ENCODE measurements at regions not wholly inside any gene's neighbourhood (a gene's known extent, or its start where the extent isn't known, plus 50 kb on each side); places are given as distances from the start of the nearest gene placed in this dataset.

- no peak overlapping the region for H3K4me3 Mint-ChIP-seq
- no peaks in the 10 kb centered on the region; the same call in 1 of the 2 replicates for H3K9me3 Mint-ChIP-seq
- TF ChIP-seq NR2C2 (CRISPR knock-in tag; IDR thresholded peaks at IDR 0.05): no peak
- TF ChIP-seq ZNF425 (CRISPR knock-in tag; conservative IDR thresholded peaks at IDR 0.05): no peak
- no peak for TF ChIP-seq ZNF263 (CRISPR knock-in tag; IDR thresholded peaks at IDR 0.05; ENCODE audit: low read depth)
- no peak for TF ChIP-seq TEAD4 (CRISPR knock-in tag; IDR thresholded peaks at IDR 0.05)
- TF ChIP-seq MAX (CRISPR knock-in tag; IDR thresholded peaks at IDR 0.05): no peak
- no peak for TF ChIP-seq ZNF317 (CRISPR knock-in tag; IDR thresholded peaks at IDR 0.05; ENCODE audit: borderline replicate concordance, low read depth)
- no peak for TF ChIP-seq NFATC4 (CRISPR knock-in tag; IDR thresholded peaks at IDR 0.05)
- no peak for TF ChIP-seq ELF4 (CRISPR knock-in tag; IDR thresholded peaks at IDR 0.05; ENCODE audit: low read depth)
- no peak for TF ChIP-seq ZBTB43 (CRISPR knock-in tag; IDR thresholded peaks at IDR 0.05)
- TF ChIP-seq ZNF219 (CRISPR knock-in tag; IDR thresholded peaks at IDR 0.05; ENCODE audit: borderline replicate concordance): no peak
- H3K4me1 Mint-ChIP-seq: no peaks in the 10 kb centered on the region
- no peak for DNase-seq (ENCODE audit: low spot score)
- no peak for ATAC-seq
- H3K27me3 Mint-ChIP-seq (ENCODE audit: low read depth): no peaks in the 10 kb centered on the region
- no peaks in the 10 kb centered on the region for H3K36me3 Mint-ChIP-seq
- POLR2A ChIA-PET: no interaction called here
- CTCF ChIA-PET: no interaction called here
- no peak overlapping the region for H3K27ac Mint-ChIP-seq
These were observed 65.7 kb upstream of the MARCHF11 start for GRCh38 chr5:16245249-16245648.

GRCh38 chr5:16238018-16238417, 58.4 kb upstream of the MARCHF11 start:
- Mint-ChIP-seq H3K4me3 (no peak overlapping the region), H3K36me3 (no peaks in the 10 kb centered on the region), H3K9me3 (peaks cover 10% of the 10 kb centered on the region), H3K27me3 (ENCODE audit: low read depth) (no peaks in the 10 kb centered on the region), H3K27ac (no peak overlapping the region), H3K4me1 (no peaks in the 10 kb centered on the region)
- no peak for DNase-seq (ENCODE audit: low spot score)
- ChIA-PET CTCF (no interaction called here), POLR2A (no interaction called here)
- TF ChIP-seq JAZF1 (CRISPR knock-in tag; IDR thresholded peaks at IDR 0.05): no peak
- ATAC-seq: no peak

GRCh38 chr5:16234598-16234997, 55.0 kb upstream of the MARCHF11 start:
- TF ChIP-seq ETV6 (CRISPR knock-in tag; IDR thresholded peaks at IDR 0.05) (no peak), SOX15 (CRISPR knock-in tag; IDR thresholded peaks at IDR 0.05) (no peak), GABPB1 (CRISPR knock-in tag; IDR thresholded peaks at IDR 0.05) (no peak), PRDM15 (CRISPR knock-in tag; IDR thresholded peaks at IDR 0.05) (no peak), KAT7 (CRISPR knock-in tag; IDR thresholded peaks at IDR 0.05; ENCODE audit: borderline replicate concordance) (no peak), NR1H2 (CRISPR knock-in tag; IDR thresholded peaks at IDR 0.05) (no peak), E2F4 (CRISPR knock-in tag; IDR thresholded peaks at IDR 0.05; ENCODE audit: borderline replicate concordance, low read depth) (no peak), FOXJ3 (CRISPR knock-in tag; IDR thresholded peaks at IDR 0.05; ENCODE audit: borderline replicate concordance) (no peak)
- Mint-ChIP-seq H3K36me3 (no peaks in the 10 kb centered on the region), H3K4me3 (no peak overlapping the region), H3K4me1 (0 out of 2 replicates have a peak, but pooled peaks cover under 1% of the 10 kb centered on the region), H3K27ac (no peak overlapping the region), H3K27me3 (ENCODE audit: low read depth) (no peaks in the 10 kb centered on the region), H3K9me3 (peaks cover 10% of the 10 kb centered on the region)
- DNase-seq (ENCODE audit: low spot score): no peak
- ChIA-PET POLR2A (no interaction called here), CTCF (no interaction called here)
- no peak for ATAC-seq

All from WTC11 (cell line).